ENCODE measurements at regions not wholly inside any gene's neighbourhood (a gene's known extent, or its start where the extent isn't known, plus 50 kb on each side); places are given as distances from the start of the nearest gene placed in this dataset.

- Histone ChIP-seq H3K27me3 (replicated peaks; ENCODE audit: control insufficient read depth, insufficient read depth, low read length, poor library complexity, severe bottlenecking) (no peaks in the 10 kb centered on the region), H3K4me1 (ENCODE audit: control insufficient read depth, insufficient read depth, low read length, poor library complexity, severe bottlenecking) (no peaks in the 10 kb centered on the region), H3K27ac (ENCODE audit: insufficient read depth, low read length, poor library complexity, severe bottlenecking) (no peak overlapping the region), H3K36me3 (ENCODE audit: control insufficient read depth, insufficient read depth, low read length) (no peaks in the 10 kb centered on the region), H3K4me3 (ENCODE audit: insufficient read depth, low read depth, low read length, poor library complexity, severe bottlenecking) (no peak overlapping the region), H3K9me3 (ENCODE audit: control insufficient read depth, low read length) (no peaks in the 10 kb centered on the region)
- DNase-seq = no peak
Observed at GRCh38 chr13:88097541-88097940, 426.4 kb downstream of the SLITRK5 start.

GRCh38 chr13:88103824-88104223 is 432.7 kb downstream of the SLITRK5 start:
- Histone ChIP-seq H3K36me3 (ENCODE audit: control insufficient read depth, insufficient read depth, low read length) (no peaks in the 10 kb centered on the region), H3K9me3 (ENCODE audit: control insufficient read depth, low read length) (no peaks in the 10 kb centered on the region), H3K4me1 (ENCODE audit: control insufficient read depth, insufficient read depth, low read length, poor library complexity, severe bottlenecking) (no peaks in the 10 kb centered on the region), H3K27ac (ENCODE audit: insufficient read depth, low read length, poor library complexity, severe bottlenecking) (no peak overlapping the region), H3K4me3 (ENCODE audit: insufficient read depth, low read depth, low read length, poor library complexity, severe bottlenecking) (no peak overlapping the region), H3K27me3 (replicated peaks; ENCODE audit: control insufficient read depth, insufficient read depth, low read length, poor library complexity, severe bottlenecking) (no peaks in the 10 kb centered on the region)
- no peak for DNase-seq

- Histone ChIP-seq H3K27me3 (replicated peaks; ENCODE audit: control insufficient read depth, insufficient read depth, low read length, poor library complexity, severe bottlenecking) (no peaks in the 10 kb centered on the region), H3K9me3 (ENCODE audit: control insufficient read depth, low read length) (no peaks in the 10 kb centered on the region), H3K27ac (ENCODE audit: insufficient read depth, low read length, poor library complexity, severe bottlenecking) (no peak overlapping the region), H3K36me3 (ENCODE audit: control insufficient read depth, insufficient read depth, low read length) (no peaks in the 10 kb centered on the region), H3K4me3 (ENCODE audit: insufficient read depth, low read depth, low read length, poor library complexity, severe bottlenecking) (no peak overlapping the region), H3K4me1 (ENCODE audit: control insufficient read depth, insufficient read depth, low read length, poor library complexity, severe bottlenecking) (no peaks in the 10 kb centered on the region)
- DNase-seq = no peak
Observed at GRCh38 chr13:88104576-88104975, 433.4 kb downstream of the SLITRK5 start.

- no peak for DNase-seq
- H3K27ac ChIP-seq (ENCODE audit: insufficient read depth, low read length, poor library complexity, severe bottlenecking) = no peak overlapping the region
- no peaks in the 10 kb centered on the region for H3K4me1 ChIP-seq (ENCODE audit: control insufficient read depth, insufficient read depth, low read length, poor library complexity, severe bottlenecking)
- no peaks in the 10 kb centered on the region for H3K36me3 ChIP-seq (ENCODE audit: control insufficient read depth, insufficient read depth, low read length)
- H3K9me3 ChIP-seq (ENCODE audit: control insufficient read depth, low read length) = no peaks in the 10 kb centered on the region
- no peak overlapping the region for H3K4me3 ChIP-seq (ENCODE audit: insufficient read depth, low read depth, low read length, poor library complexity, severe bottlenecking)
- H3K27me3 ChIP-seq (replicated peaks; ENCODE audit: control insufficient read depth, insufficient read depth, low read length, poor library complexity, severe bottlenecking) = no peaks in the 10 kb centered on the region
Observed at GRCh38 chr13:88107570-88107969, 436.4 kb downstream of the SLITRK5 start.

GRCh38 chr13:88112526-88112925 is 441.4 kb downstream of the SLITRK5 start:
- Histone ChIP-seq H3K36me3 (ENCODE audit: control insufficient read depth, insufficient read depth, low read length) (no peaks in the 10 kb centered on the region), H3K4me1 (ENCODE audit: control insufficient read depth, insufficient read depth, low read length, poor library complexity, severe bottlenecking) (no peaks in the 10 kb centered on the region), H3K9me3 (ENCODE audit: control insufficient read depth, low read length) (no peaks in the 10 kb centered on the region), H3K27me3 (replicated peaks; ENCODE audit: control insufficient read depth, insufficient read depth, low read length, poor library complexity, severe bottlenecking) (no peaks in the 10 kb centered on the region), H3K27ac (ENCODE audit: insufficient read depth, low read length, poor library complexity, severe bottlenecking) (no peak overlapping the region), H3K4me3 (ENCODE audit: insufficient read depth, low read depth, low read length, poor library complexity, severe bottlenecking) (no peak overlapping the region)
- DNase-seq = no peak

GRCh38 chr13:88115976-88116375 is 444.8 kb downstream of the SLITRK5 start:
- Histone ChIP-seq H3K9me3 (ENCODE audit: control insufficient read depth, low read length) (no peaks in the 10 kb centered on the region), H3K4me3 (ENCODE audit: insufficient read depth, low read depth, low read length, poor library complexity, severe bottlenecking) (no peak overlapping the region), H3K27ac (ENCODE audit: insufficient read depth, low read length, poor library complexity, severe bottlenecking) (no peak overlapping the region), H3K4me1 (ENCODE audit: control insufficient read depth, insufficient read depth, low read length, poor library complexity, severe bottlenecking) (no peaks in the 10 kb centered on the region), H3K36me3 (ENCODE audit: control insufficient read depth, insufficient read depth, low read length) (no peaks in the 10 kb centered on the region), H3K27me3 (replicated peaks; ENCODE audit: control insufficient read depth, insufficient read depth, low read length, poor library complexity, severe bottlenecking) (no peaks in the 10 kb centered on the region)
- no peak for DNase-seq

- no peak for DNase-seq
- H3K27ac ChIP-seq (ENCODE audit: insufficient read depth, low read length, poor library complexity, severe bottlenecking) = no peak overlapping the region
- no peaks in the 10 kb centered on the region for H3K4me1 ChIP-seq (ENCODE audit: control insufficient read depth, insufficient read depth, low read length, poor library complexity, severe bottlenecking)
- H3K9me3 ChIP-seq (ENCODE audit: control insufficient read depth, low read length) = no peaks in the 10 kb centered on the region
- H3K27me3 ChIP-seq (replicated peaks; ENCODE audit: control insufficient read depth, insufficient read depth, low read length, poor library complexity, severe bottlenecking) = no peaks in the 10 kb centered on the region
- no peak overlapping the region for H3K4me3 ChIP-seq (ENCODE audit: insufficient read depth, low read depth, low read length, poor library complexity, severe bottlenecking)
- no peaks in the 10 kb centered on the region for H3K36me3 ChIP-seq (ENCODE audit: control insufficient read depth, insufficient read depth, low read length)
Observed at GRCh38 chr13:88118952-88119351, 447.8 kb downstream of the SLITRK5 start.

- Histone ChIP-seq H3K27me3 (replicated peaks; ENCODE audit: control insufficient read depth, insufficient read depth, low read length, poor library complexity, severe bottlenecking) (no peaks in the 10 kb centered on the region), H3K9me3 (ENCODE audit: control insufficient read depth, low read length) (peaks cover 4% of the 10 kb centered on the region)
- no peak for DNase-seq
Observed at GRCh38 chr13:88124142-88124541, 453.0 kb downstream of the SLITRK5 start.

GRCh38 chr13:88125055-88125454 is 453.9 kb downstream of the SLITRK5 start:
- no peak for DNase-seq
- Histone ChIP-seq H3K27me3 (replicated peaks; ENCODE audit: control insufficient read depth, insufficient read depth, low read length, poor library complexity, severe bottlenecking) (no peaks in the 10 kb centered on the region), H3K27ac (ENCODE audit: insufficient read depth, low read length, poor library complexity, severe bottlenecking) (no peak overlapping the region), H3K9me3 (ENCODE audit: control insufficient read depth, low read length) (peaks cover 4% of the 10 kb centered on the region), H3K36me3 (ENCODE audit: control insufficient read depth, insufficient read depth, low read length) (no peaks in the 10 kb centered on the region), H3K4me1 (ENCODE audit: control insufficient read depth, insufficient read depth, low read length, poor library complexity, severe bottlenecking) (no peaks in the 10 kb centered on the region), H3K4me3 (ENCODE audit: insufficient read depth, low read depth, low read length, poor library complexity, severe bottlenecking) (no peak overlapping the region)

More at GRCh38 chr13:88124142-88124541, 453.0 kb downstream of the SLITRK5 start:
- no peak overlapping the region for H3K27ac ChIP-seq (ENCODE audit: insufficient read depth, low read length, poor library complexity, severe bottlenecking)
- no peaks in the 10 kb centered on the region for H3K4me1 ChIP-seq (ENCODE audit: control insufficient read depth, insufficient read depth, low read length, poor library complexity, severe bottlenecking)
- H3K36me3 ChIP-seq (ENCODE audit: control insufficient read depth, insufficient read depth, low read length) = no peaks in the 10 kb centered on the region
- H3K4me3 ChIP-seq (ENCODE audit: insufficient read depth, low read depth, low read length, poor library complexity, severe bottlenecking) = no peak overlapping the region

- Histone ChIP-seq H3K27ac (ENCODE audit: insufficient read depth, low read length, poor library complexity, severe bottlenecking) (no peak overlapping the region), H3K27me3 (replicated peaks; ENCODE audit: control insufficient read depth, insufficient read depth, low read length, poor library complexity, severe bottlenecking) (no peaks in the 10 kb centered on the region), H3K4me3 (ENCODE audit: insufficient read depth, low read depth, low read length, poor library complexity, severe bottlenecking) (no peak overlapping the region), H3K9me3 (ENCODE audit: control insufficient read depth, low read length) (no peaks in the 10 kb centered on the region), H3K4me1 (ENCODE audit: control insufficient read depth, insufficient read depth, low read length, poor library complexity, severe bottlenecking) (no peaks in the 10 kb centered on the region), H3K36me3 (ENCODE audit: control insufficient read depth, insufficient read depth, low read length) (no peaks in the 10 kb centered on the region)
- DNase-seq = no peak
Observed at GRCh38 chr13:88136098-88136790, 465.1 kb downstream of the SLITRK5 start.

All from effector memory CD4-positive, alpha-beta T cell (primary cell).